ENCODE measurements at regions not wholly inside any gene's neighbourhood (a gene's known extent, or its start where the extent isn't known, plus 50 kb on each side); places are given as distances from the start of the nearest gene placed in this dataset.

DNA sequence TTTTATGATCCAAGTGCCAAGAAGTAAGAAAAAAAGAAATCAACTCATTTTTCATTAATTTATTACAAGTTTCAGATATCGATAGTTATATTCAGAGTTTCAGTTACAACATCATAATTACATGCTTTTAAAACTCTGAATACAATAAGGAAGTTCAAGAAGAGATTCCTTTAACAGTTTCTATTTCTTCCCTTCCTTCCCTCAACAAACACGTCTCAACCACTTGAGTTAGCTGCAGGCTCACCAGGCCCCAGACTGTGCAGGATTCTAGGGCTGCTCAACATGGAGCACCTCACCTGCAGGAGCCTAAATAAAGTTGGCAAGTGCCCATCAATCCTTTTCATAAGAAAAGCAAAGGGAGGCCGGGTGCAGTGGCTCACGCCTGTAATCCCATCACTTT is 79.2 kb upstream of the FNDC3B start:
- no peaks in the 10 kb centered on the region for H3K9me3 ChIP-seq (ENCODE audit: insufficient read depth, low read length, severe bottlenecking)
- no peak overlapping the region for H3K4me2 ChIP-seq (ENCODE audit: insufficient read depth, low read length)
- no peak overlapping the region for H3K4me3 ChIP-seq (ENCODE audit: low read depth in 1 of 2, low read length in 2 of 2)
- no peaks in the 10 kb centered on the region for H3K4me1 ChIP-seq (ENCODE audit: insufficient read depth, low read length)
- H4K20me1 ChIP-seq (ENCODE audit: insufficient read depth, low read length), result no peaks in the 10 kb centered on the region
- no peak for TF ChIP-seq CTCF (IDR thresholded peaks at IDR 0.05; ENCODE audit: borderline replicate concordance, extremely low read depth, low read length, poor library complexity, severe bottlenecking)
- TF ChIP-seq EZH2 (IDR thresholded peaks at IDR 0.05; ENCODE audit: borderline replicate concordance, low read depth, low read length, severe bottlenecking), result no peak
- no peaks in the 10 kb centered on the region for H3K79me2 ChIP-seq (ENCODE audit: insufficient read depth, low read length)
- peaks cover 4% of the 10 kb centered on the region for H3K27me3 ChIP-seq (ENCODE audit: insufficient read depth, low read length, poor library complexity)
- no peaks in the 10 kb centered on the region for H3K36me3 ChIP-seq (ENCODE audit: insufficient read depth, low read length)
- DNase-seq, result no peak
- no peak overlapping the region for H2AFZ ChIP-seq (ENCODE audit: low read depth, low read length)
- no peak overlapping the region for H3K27ac ChIP-seq (ENCODE audit: low read length)
- H3K9ac ChIP-seq (ENCODE audit: low read depth, low read length), result no peak overlapping the region
- no peak for ATAC-seq (ENCODE audit: insufficient read depth, low read depth)

DNA sequence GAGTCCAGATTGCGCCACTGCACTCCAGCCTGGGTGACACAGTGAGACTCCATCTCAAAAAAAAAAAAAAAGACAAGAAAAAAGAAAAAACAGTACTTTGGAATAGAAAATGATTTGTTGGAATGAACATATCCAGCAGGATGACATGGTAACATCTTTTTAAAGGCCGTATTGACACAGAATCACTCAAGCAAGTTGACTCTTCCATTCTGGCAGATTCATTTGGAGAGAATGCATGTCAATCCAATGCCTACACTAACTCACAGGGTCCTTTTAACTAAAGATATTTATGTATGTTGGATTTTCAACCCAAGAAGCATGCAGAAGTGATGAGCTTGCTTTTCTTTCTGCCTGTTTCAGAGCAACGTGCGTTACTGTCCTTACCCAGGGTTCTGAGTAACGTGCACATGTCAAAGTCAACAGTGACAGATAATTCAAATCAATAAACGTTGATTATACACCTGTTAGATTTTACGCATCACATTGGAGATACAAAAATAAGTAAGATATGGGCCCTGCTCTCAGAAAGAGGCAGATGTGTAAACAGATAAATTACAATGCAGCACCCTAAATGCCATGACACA is 77.1 kb upstream of the FNDC3B start:
- Histone ChIP-seq H3K36me3 (ENCODE audit: insufficient read depth, low read length) (no peaks in the 10 kb centered on the region), H4K20me1 (ENCODE audit: insufficient read depth, low read length) (no peaks in the 10 kb centered on the region), H3K4me2 (ENCODE audit: insufficient read depth, low read length) (no peak overlapping the region), H3K9ac (ENCODE audit: low read depth, low read length) (no peak overlapping the region), H2AFZ (ENCODE audit: low read depth, low read length) (no peak overlapping the region), H3K79me2 (ENCODE audit: insufficient read depth, low read length) (no peaks in the 10 kb centered on the region), H3K4me1 (ENCODE audit: insufficient read depth, low read length) (no peaks in the 10 kb centered on the region), H3K4me3 (ENCODE audit: low read depth in 1 of 2, low read length in 2 of 2) (no peak overlapping the region), H3K9me3 (ENCODE audit: insufficient read depth, low read length, severe bottlenecking) (no peaks in the 10 kb centered on the region), H3K27me3 (ENCODE audit: insufficient read depth, low read length, poor library complexity) (no peaks in the 10 kb centered on the region), H3K27ac (ENCODE audit: low read length) (no peak overlapping the region)
- ATAC-seq (ENCODE audit: insufficient read depth, low read depth) (no peak), DNase-seq (no peak)
- TF ChIP-seq EZH2 (IDR thresholded peaks at IDR 0.05; ENCODE audit: borderline replicate concordance, low read depth, low read length, severe bottlenecking) (no peak), CTCF (IDR thresholded peaks at IDR 0.05; ENCODE audit: borderline replicate concordance, extremely low read depth, low read length, poor library complexity, severe bottlenecking) (no peak)

- Histone ChIP-seq H3K9ac (ENCODE audit: low read depth, low read length) (no peak overlapping the region), H3K4me1 (ENCODE audit: insufficient read depth, low read length) (no peaks in the 10 kb centered on the region), H3K36me3 (ENCODE audit: insufficient read depth, low read length) (no peaks in the 10 kb centered on the region), H3K79me2 (ENCODE audit: insufficient read depth, low read length) (no peaks in the 10 kb centered on the region), H2AFZ (ENCODE audit: low read depth, low read length) (no peak overlapping the region), H3K27me3 (ENCODE audit: insufficient read depth, low read length, poor library complexity) (no peaks in the 10 kb centered on the region), H3K9me3 (ENCODE audit: insufficient read depth, low read length, severe bottlenecking) (no peaks in the 10 kb centered on the region), H3K4me3 (ENCODE audit: low read depth in 1 of 2, low read length in 2 of 2) (no peak overlapping the region), H3K4me2 (ENCODE audit: insufficient read depth, low read length) (no peak overlapping the region), H3K27ac (ENCODE audit: low read length) (no peak overlapping the region), H4K20me1 (ENCODE audit: insufficient read depth, low read length) (no peaks in the 10 kb centered on the region)
- DNase-seq (no peak), ATAC-seq (ENCODE audit: insufficient read depth, low read depth) (no peak)
- no peak for TF ChIP-seq CTCF (IDR thresholded peaks at IDR 0.05; ENCODE audit: borderline replicate concordance, extremely low read depth, low read length, poor library complexity, severe bottlenecking)
- no peak for TF ChIP-seq EZH2 (IDR thresholded peaks at IDR 0.05; ENCODE audit: borderline replicate concordance, low read depth, low read length, severe bottlenecking)
Observed at GRCh38 chr3:171963546-171963945, 75.8 kb upstream of the FNDC3B start.

Measured in DND-41 (cell line).